Left ventricle myocardium inferior (tissue), 1 donor: ENCODE measurements at regions not wholly inside any gene's neighbourhood (a gene's known extent, or its start where the extent isn't known, plus 50 kb on each side); places are given as distances from the start of the nearest gene placed in this dataset.

Experiments
- DNase-seq: peaks from one replicate; pipeline ENCODE4 v3.0.0-alpha.2; 2020
- H3K27ac ChIP-seq: fragments of 200-600 bp; replicated peaks from 2 replicates; pipeline ENCODE4 v1.8.0; 2021
- H3K27me3 ChIP-seq: fragments of 200-600 bp; 2 replicates; pipeline ENCODE4 v1.8.0; 2021; ENCODE audit warnings: low read depth
- H3K36me3 ChIP-seq: fragments of 200-600 bp; 2 replicates; pipeline ENCODE4 v1.8.0; 2021
- H3K4me1 ChIP-seq: fragments of 200-600 bp; 2 replicates; pipeline ENCODE4 v1.8.0; 2021
- H3K4me3 ChIP-seq: fragments of 200-600 bp; 2 replicates; pipeline ENCODE4 v1.8.0; 2021; ENCODE audit warnings: mild to moderate bottlenecking, moderate library complexity
- H3K9me3 ChIP-seq: fragments of 200-600 bp; replicated peaks from 2 replicates; pipeline ENCODE4 v1.8.0; 2021
- intact Hi-C: fragments of 100-400 bp; cut with micrococcal nuclease; formaldehyde crosslinking; loops from one replicate; pipeline ENCODE4 v1.11.0; 2022
- TF ChIP-seq, protein P1 (sequence below): fragments of 200-600 bp; IDR thresholded peaks from 2 replicates; pipeline ENCODE4 v1.8.0; 2021; ENCODE audit warnings: antibody characterized with exemption, mild to moderate bottlenecking, borderline replicate concordance
- donor health status: DM: no; HTN: yes; CAD: no; lungs with severe emphysema.

DNA sequence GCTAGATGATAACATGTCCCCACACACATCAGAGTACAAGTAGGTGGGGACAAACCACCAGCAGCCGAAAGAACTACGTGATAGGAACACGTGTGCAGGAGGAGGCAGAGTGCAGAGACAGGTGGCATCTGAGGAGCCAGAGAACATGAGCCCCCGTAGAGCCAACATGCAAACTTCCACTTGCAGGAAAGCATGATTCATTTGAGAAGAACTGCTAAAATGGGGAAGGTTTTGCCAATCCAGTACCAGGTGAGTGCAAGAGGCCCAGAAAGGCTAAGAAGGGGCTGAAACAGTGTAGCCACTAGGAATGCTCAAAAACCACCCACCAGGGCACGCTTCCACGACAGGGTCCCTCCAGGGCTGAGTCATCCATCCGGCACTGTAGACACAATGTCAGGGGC is 149.8 kb upstream of the TENM3 start:
- H3K36me3 ChIP-seq = no peaks in the 10 kb centered on the region
- H3K4me1 ChIP-seq = no peaks in the 10 kb centered on the region
- no peak for DNase-seq
- TF ChIP-seq, protein P1, sequence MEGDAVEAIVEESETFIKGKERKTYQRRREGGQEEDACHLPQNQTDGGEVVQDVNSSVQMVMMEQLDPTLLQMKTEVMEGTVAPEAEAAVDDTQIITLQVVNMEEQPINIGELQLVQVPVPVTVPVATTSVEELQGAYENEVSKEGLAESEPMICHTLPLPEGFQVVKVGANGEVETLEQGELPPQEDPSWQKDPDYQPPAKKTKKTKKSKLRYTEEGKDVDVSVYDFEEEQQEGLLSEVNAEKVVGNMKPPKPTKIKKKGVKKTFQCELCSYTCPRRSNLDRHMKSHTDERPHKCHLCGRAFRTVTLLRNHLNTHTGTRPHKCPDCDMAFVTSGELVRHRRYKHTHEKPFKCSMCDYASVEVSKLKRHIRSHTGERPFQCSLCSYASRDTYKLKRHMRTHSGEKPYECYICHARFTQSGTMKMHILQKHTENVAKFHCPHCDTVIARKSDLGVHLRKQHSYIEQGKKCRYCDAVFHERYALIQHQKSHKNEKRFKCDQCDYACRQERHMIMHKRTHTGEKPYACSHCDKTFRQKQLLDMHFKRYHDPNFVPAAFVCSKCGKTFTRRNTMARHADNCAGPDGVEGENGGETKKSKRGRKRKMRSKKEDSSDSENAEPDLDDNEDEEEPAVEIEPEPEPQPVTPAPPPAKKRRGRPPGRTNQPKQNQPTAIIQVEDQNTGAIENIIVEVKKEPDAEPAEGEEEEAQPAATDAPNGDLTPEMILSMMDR = no peak
- no peak overlapping the region for H3K27ac ChIP-seq
- intact Hi-C loops = no loop called here
- H3K4me3 ChIP-seq = no peak overlapping the region
- H3K9me3 ChIP-seq = peaks cover 10% of the 10 kb centered on the region
- H3K27me3 ChIP-seq = peaks cover 15% of the 10 kb centered on the region

DNA sequence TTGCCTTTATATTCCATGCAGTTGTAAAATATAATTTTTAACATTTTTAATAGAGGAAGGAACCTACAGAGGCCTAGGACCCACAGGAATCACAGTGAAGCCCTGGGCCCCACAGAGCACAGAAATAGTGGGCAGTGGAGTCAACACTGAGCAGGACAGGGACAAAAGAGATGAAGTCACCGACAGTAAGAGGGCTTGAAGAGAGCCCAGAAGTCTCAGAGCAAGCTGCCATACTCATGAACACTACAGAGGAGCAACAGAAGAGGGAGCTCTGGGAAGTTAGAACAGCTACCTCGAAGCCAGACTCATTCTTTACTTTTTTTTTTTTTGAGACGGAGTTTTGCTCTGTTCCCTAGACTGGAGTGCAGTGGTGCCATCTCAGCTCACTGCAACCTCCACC is 149.3 kb upstream of the TENM3 start:
- TF ChIP-seq, protein P1 = no peak
- peaks cover 15% of the 10 kb centered on the region for H3K27me3 ChIP-seq
- H3K4me3 ChIP-seq = no peak overlapping the region
- intact Hi-C loops = no loop called here
- no peak overlapping the region for H3K27ac ChIP-seq
- DNase-seq = no peak
- no peaks in the 10 kb centered on the region for H3K36me3 ChIP-seq
- peaks cover 11% of the 10 kb centered on the region for H3K9me3 ChIP-seq
- no peaks in the 10 kb centered on the region for H3K4me1 ChIP-seq

DNA sequence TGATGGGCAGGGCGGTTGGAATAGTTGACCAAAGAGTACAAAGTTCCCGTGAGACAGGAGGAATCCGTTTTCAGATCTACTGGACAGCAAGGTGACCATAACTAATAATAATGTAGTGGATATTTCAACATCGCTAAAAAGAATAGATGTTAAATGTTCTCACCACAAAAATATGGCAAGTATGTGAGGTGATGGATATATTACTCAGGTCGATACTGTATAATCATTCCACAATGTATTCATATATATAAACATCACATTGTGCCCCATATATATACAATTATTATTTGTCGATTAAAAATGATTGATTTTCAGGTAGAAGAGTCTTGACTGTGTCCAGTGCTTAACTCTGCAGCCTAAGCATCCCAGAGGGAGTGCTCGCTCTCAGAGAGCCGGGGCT is 141.6 kb upstream of the TENM3 start:
- H3K4me3 ChIP-seq = no peak overlapping the region
- intact Hi-C loops = no loop called here
- no peaks in the 10 kb centered on the region for H3K36me3 ChIP-seq
- DNase-seq = no peak
- H3K4me1 ChIP-seq = no peaks in the 10 kb centered on the region
- H3K27ac ChIP-seq = no peak overlapping the region
- H3K9me3 ChIP-seq = peaks cover 11% of the 10 kb centered on the region
- TF ChIP-seq, protein P1 = no peak
- peaks cover 22% of the 10 kb centered on the region for H3K27me3 ChIP-seq

DNA sequence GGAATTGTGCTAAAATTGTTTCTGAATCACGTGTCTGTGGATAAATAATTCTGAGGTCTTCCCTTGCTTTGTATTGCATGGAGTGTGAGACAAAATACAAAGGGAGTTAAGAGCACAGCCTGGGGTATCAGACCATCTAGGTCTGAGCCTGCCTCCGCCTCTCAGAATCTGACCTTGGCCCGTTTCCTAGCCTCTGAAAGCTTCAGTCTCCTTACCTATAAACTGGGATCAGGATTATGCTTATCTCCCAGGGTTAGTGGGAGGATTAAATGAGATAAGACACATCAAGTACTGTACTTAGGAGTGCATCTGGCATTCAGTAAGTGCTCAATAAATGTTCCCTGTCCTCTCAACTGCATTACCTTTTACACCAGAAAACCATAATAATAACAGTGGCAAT is 140.6 kb upstream of the TENM3 start:
- no peaks in the 10 kb centered on the region for H3K4me1 ChIP-seq
- peaks cover 10% of the 10 kb centered on the region for H3K9me3 ChIP-seq
- no peak for DNase-seq
- intact Hi-C loops = no loop called here
- H3K36me3 ChIP-seq = no peaks in the 10 kb centered on the region
- H3K4me3 ChIP-seq = no peak overlapping the region
- H3K27me3 ChIP-seq = peaks cover 22% of the 10 kb centered on the region
- TF ChIP-seq, protein P1 = no peak
- H3K27ac ChIP-seq = no peak overlapping the region

DNA sequence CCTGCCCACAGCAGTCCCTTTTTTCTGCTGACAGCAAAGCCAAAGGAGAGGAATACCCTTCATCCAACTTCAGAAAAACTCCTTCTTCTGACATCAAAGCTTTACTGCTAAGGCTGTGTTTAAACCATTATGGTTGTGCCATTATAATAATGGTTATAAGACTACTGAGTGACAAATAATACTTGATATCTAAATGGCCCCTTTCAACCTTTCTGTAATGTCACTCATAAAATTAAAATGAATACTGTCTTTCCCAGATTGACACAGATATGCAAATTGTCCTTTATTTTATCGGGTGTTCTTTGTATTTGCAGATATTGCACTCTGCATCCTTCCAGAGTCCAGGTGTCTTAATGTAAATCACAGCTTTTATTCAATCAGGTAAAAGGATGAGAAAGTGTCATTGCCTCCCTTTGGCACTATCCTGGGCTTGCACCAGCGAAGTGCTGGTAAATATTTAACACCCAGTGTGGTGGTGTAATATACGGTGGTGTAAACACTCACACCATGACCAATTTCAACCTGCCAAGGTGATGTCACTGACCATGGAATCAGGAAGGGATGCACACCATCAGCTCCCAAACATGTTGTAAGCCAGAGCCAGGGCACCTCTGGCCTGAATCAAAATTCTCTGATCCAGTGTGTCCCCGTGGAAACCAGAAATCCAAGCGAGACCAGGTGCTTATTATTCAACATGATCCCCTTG is 139.4 kb upstream of the TENM3 start:
- intact Hi-C loops = no loop called here
- Histone ChIP-seq H3K4me1 (no peaks in the 10 kb centered on the region), H3K4me3 (no peak overlapping the region), H3K27me3 (peaks cover 28% of the 10 kb centered on the region), H3K36me3 (no peaks in the 10 kb centered on the region), H3K9me3 (no peaks in the 10 kb centered on the region), H3K27ac (no peak overlapping the region)
- no peak for DNase-seq
- TF ChIP-seq, protein P1 = no peak
